ENCODE measurements at regions not wholly inside any gene's neighbourhood (a gene's known extent, or its start where the extent isn't known, plus 50 kb on each side); places are given as distances from the start of the nearest gene placed in this dataset.

GRCh38 chr1:88291611-88292354 is 392.3 kb upstream of the PKN2 start:
- TF ChIP-seq CTCF (IDR thresholded peaks at IDR 0.05), result no peak
- TF ChIP-seq POLR2A (IDR thresholded peaks at IDR 0.05), result no peak

All from body of pancreas (tissue), 4 donors.